ENCODE measurements at regions not wholly inside any gene's neighbourhood (a gene's known extent, or its start where the extent isn't known, plus 50 kb on each side); places are given as distances from the start of the nearest gene placed in this dataset.

DNA sequence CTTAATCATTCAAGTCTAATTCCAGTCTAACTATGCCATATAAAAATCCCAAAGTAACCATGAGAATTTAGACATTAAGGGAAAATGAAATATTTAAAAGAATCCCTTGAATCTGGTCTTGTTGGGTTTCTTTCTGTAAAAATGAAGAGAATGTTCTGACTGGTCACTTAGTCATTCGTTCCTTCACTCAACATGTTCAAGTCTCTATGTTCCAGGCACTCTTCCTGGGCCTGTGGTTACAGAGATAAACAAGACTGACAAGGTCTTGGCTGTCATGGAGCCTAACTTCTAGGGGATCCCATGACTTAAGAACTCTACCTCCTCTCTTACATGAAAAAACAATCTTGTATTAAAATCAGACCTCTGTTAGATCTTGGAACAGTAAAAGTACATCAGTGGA is 638.6 kb upstream of the TBL1XR1 start:
- Histone ChIP-seq H3K9me3 (no peaks in the 10 kb centered on the region), H3K4me3 (no peak overlapping the region), H3K27ac (peak overlapping the region in 4 of 12 donors; percentile 10 to 54 (median 24)), H3K36me3 (no peaks in the 10 kb centered on the region), H3K4me1 (peaks cover 0 to 22% (median 4%) of the 10 kb centered on the region in 12 donors), H3K27me3 (no peaks in the 10 kb centered on the region)
- WGBS, 4 donors = 50 to 88% (median 72%) methylated on average over 1 of the region's 1 CpG
- ATAC-seq (peak in 3 of 4 donors; percentile 49 to 83 (median 76)), DNase-seq (no peak)
- TF ChIP-seq, protein P1, sequence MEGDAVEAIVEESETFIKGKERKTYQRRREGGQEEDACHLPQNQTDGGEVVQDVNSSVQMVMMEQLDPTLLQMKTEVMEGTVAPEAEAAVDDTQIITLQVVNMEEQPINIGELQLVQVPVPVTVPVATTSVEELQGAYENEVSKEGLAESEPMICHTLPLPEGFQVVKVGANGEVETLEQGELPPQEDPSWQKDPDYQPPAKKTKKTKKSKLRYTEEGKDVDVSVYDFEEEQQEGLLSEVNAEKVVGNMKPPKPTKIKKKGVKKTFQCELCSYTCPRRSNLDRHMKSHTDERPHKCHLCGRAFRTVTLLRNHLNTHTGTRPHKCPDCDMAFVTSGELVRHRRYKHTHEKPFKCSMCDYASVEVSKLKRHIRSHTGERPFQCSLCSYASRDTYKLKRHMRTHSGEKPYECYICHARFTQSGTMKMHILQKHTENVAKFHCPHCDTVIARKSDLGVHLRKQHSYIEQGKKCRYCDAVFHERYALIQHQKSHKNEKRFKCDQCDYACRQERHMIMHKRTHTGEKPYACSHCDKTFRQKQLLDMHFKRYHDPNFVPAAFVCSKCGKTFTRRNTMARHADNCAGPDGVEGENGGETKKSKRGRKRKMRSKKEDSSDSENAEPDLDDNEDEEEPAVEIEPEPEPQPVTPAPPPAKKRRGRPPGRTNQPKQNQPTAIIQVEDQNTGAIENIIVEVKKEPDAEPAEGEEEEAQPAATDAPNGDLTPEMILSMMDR (IDR thresholded peaks at IDR 0.05) = no peak
- TF ChIP-seq POLR2A (IDR thresholded peaks at IDR 0.05) = no peak
- intact Hi-C loops (cut with DNase I) = no loop called here

DNA sequence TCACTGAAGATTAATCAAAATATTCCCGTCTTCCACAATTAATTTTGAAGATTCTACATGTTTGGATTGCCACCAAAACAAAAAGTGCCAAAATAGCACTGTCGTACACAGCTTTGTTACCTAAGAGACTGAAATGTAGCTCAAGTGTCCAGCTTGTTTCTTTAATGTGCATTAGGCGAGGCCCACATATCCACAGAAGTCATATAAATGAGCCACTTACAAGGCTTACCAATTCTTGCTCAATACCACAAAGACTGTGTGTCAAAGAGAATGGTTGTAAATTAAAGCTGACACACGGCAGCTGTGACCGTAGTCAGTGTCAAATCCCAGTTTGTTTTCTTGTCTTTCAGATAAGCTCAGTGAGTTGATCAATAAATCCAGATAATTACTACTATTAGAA is 639.4 kb upstream of the TBL1XR1 start:
- intact Hi-C loops (cut with DNase I) = no loop called here
- H3K4me1 ChIP-seq = peaks cover 0 to 21% (median 4%) of the 10 kb centered on the region in 12 donors
- H3K36me3 ChIP-seq = no peaks in the 10 kb centered on the region
- no peaks in the 10 kb centered on the region for H3K27me3 ChIP-seq
- peak overlapping the region in 3 of 12 donors; percentile 10 to 54 (median 15) for H3K27ac ChIP-seq
- H3K9me3 ChIP-seq = no peaks in the 10 kb centered on the region
- ATAC-seq = peak in 1 of 4 donors; percentile 69
- TF ChIP-seq, protein P1 (IDR thresholded peaks at IDR 0.05) = no peak
- TF ChIP-seq POLR2A (IDR thresholded peaks at IDR 0.05) = no peak
- no peak for DNase-seq
- 88 to 91% (median 90%) methylated on average over 5 of the region's 5 CpGs for WGBS, 4 donors
- H3K4me3 ChIP-seq = no peak overlapping the region

DNA sequence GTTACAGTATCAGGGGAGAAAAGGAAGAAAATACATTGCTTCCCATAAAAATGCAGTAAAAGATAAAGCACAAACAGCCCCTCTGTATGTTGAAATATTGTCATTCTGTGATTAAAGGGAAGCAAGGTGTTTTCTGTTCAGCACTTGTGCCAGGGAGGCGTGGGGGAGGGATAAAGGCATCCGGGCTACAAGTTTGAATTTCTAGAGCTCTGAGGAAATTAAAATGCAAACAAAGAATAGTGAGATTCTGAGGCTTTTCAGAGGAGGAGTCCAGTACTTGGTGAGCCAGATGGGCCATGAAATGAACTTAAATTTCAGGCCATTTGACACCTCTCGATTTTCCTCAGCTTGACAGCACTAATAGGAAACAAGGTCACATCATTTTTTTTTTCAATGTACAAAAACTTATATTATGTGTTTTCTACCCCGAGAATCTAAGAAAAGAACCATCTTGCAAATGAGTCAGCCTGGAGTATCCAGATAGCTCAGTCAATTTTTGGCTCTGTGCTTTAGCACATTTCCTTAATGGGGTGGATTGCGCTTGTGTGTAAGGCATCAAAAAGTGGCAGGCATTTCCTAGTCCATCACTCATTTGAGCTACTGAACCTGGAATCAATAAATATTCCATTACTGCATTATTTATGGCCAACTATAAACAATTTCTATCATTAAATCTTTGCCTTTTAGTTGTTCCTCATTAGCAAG is 640.8 kb upstream of the TBL1XR1 start:
- H3K4me1 ChIP-seq = peaks cover 0 to 14% (median 2%) of the 10 kb centered on the region in 12 donors
- H3K4me3 ChIP-seq = no peak overlapping the region
- 75 to 83% (median 77%) methylated on average over 5 of the region's 5 CpGs for WGBS, 4 donors
- TF ChIP-seq POLR2A (IDR thresholded peaks at IDR 0.05) = no peak
- intact Hi-C loops (cut with DNase I) = no loop called here
- H3K36me3 ChIP-seq = no peaks in the 10 kb centered on the region
- ATAC-seq = no peak
- no peaks in the 10 kb centered on the region for H3K9me3 ChIP-seq
- no peaks in the 10 kb centered on the region for H3K27me3 ChIP-seq
- no peak for DNase-seq
- no peak overlapping the region for H3K27ac ChIP-seq

DNA sequence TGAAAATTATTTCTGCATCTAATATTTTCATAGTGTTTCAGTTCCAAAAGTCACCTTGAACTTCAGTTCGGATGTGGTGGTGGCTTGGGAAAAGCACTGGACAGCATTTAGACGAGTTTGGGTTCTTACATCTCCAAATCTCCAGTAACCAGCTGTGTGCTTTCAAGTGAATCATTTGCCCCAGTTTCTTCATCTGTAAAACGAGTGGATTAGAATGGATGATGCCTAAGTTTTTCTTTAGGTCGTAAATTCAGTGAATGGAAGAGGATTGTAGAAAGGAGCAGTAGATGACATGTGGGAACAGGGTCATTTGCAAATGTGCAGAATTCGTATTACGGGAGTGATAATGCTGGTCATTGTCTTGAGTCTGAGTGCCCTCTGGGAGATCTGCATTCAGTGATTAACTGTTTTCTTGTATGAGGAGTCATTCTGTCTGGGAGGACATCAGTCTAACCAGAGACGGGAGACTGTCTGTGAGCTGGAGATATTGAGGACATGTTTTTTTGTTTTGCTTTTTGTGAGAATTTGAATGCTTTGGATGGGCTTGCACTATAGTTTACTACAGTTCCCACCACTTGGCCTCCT is 641.6 kb upstream of the TBL1XR1 start:
- no peak for ATAC-seq
- no peak overlapping the region for H3K27ac ChIP-seq
- no peaks in the 10 kb centered on the region for H3K9me3 ChIP-seq
- H3K4me3 ChIP-seq = no peak overlapping the region
- 89 to 91% (median 90%) methylated on average over 7 of the region's 7 CpGs for WGBS, 4 donors
- H3K4me1 ChIP-seq = peaks cover 0 to 10% (median 0%) of the 10 kb centered on the region in 12 donors
- no peak for DNase-seq
- TF ChIP-seq, protein P1 (IDR thresholded peaks at IDR 0.05) = no peak
- TF ChIP-seq POLR2A (IDR thresholded peaks at IDR 0.05) = no peak
- intact Hi-C loops (cut with DNase I) = no loop called here
- no peaks in the 10 kb centered on the region for H3K27me3 ChIP-seq
- no peaks in the 10 kb centered on the region for H3K36me3 ChIP-seq

All from heart left ventricle (tissue), 16 donors.